Right ventricle myocardium inferior (tissue), 1 donor: ENCODE measurements at regions not wholly inside any gene's neighbourhood (a gene's known extent, or its start where the extent isn't known, plus 50 kb on each side); places are given as distances from the start of the nearest gene placed in this dataset.
"Not testable (repeated sequence)": the region's sequence is repeated elsewhere in the genome, so short reads cannot be mapped to it uniquely, and the experiment has no call there.

Experiments
- ATAC-seq: fragments of 200-7000 bp; cut with Tn5 transposase; one replicate; pipeline ENCODE4 v1.9.1; 2020; ENCODE audit warnings: mild to moderate bottlenecking, moderate library complexity
- DNase-seq: peaks from one replicate; pipeline ENCODE4 v3.0.0; 2021; ENCODE audit errors: missing footprints
- intact Hi-C: fragments of 100-400 bp; cut with DNase I; formaldehyde crosslinking; loops from one replicate; pipeline ENCODE4 v1.11.0; 2022
- donor health status: DM: no; HTN: yes; CAD: no; lungs with severe emphysema.

GRCh38 chr3:55147406-55147805 lies 219.5 kb upstream of the LRTM1 start:
- DNase-seq: no peak
- intact Hi-C loops: no loop called here
- ATAC-seq: no peak

GRCh38 chr3:55146216-55146615 lies 218.4 kb upstream of the LRTM1 start:
- intact Hi-C loops: no loop called here
- DNase-seq: no peak
- no peak for ATAC-seq

- intact Hi-C loops: no loop called here
Measured at GRCh38 chr3:55144015-55144673, 216.3 kb upstream of the LRTM1 start.

GRCh38 chr3:55143336-55143735 lies 215.5 kb upstream of the LRTM1 start:
- DNase-seq: no peak
- intact Hi-C loops: no loop called here
- ATAC-seq: no peak

More at GRCh38 chr3:55144015-55144673, 216.3 kb upstream of the LRTM1 start:
- ATAC-seq (no peak), DNase-seq (no peak)

DNA sequence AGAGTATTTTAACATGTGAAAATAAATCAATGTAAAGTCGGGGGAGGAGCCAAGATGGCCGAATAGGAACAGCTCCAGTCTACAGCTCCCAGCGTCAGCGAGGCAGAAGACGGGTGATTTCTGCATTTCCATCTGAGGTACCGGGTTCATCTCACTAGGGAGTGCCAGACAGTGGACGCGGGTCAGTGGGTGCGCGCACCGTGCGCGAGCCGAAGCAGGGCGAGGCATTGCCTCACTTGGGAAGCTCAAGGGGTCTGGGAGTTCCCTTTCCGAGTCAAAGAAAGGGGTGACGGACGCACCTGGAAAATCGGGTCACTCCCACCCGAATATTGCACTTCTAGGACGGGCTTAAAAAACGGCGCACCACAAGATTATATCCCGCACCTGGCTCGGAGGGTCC lies 208.4 kb upstream of the LRTM1 start:
- ATAC-seq, DNase-seq, intact Hi-C loops: not testable (repeated sequence)

- intact Hi-C loops: no loop called here
- ATAC-seq (no peak), DNase-seq (no peak)
Measured at GRCh38 chr3:55128225-55128823, 200.5 kb upstream of the LRTM1 start.

- no peak for DNase-seq
- no peak for ATAC-seq
- intact Hi-C loops: no loop called here
Measured at GRCh38 chr3:55127565-55127964, 199.7 kb upstream of the LRTM1 start.

DNA sequence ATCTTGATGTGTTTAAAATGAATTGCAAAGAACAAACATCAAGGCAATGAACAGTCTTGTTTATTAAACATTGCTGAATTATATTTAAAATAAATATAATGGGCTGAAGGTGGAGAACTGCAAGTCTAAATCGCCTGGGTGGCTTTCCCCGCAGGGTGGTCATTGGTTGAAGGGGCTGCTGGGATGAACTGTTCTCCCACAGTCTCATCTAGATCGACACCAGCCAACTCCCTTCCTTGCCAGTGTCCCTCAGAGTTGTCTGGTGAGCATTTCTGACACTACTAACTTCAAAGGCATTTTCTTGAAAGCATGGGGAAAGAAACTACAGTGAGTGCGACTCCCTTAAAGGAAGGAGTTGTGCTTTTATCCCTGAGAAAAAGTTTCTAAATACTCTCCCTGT lies 196.5 kb upstream of the LRTM1 start:
- intact Hi-C loops: no loop called here
- DNase-seq (no peak), ATAC-seq (no peak)
